ENCODE measurements at regions not wholly inside any gene's neighbourhood (a gene's known extent, or its start where the extent isn't known, plus 50 kb on each side); places are given as distances from the start of the nearest gene placed in this dataset.

GRCh38 chr6:167398214-167399050 is 73.5 kb downstream of the TTLL2 start (continued):
- peak; percentile 94; the same call in 1 of the 2 replicates for TF ChIP-seq ZBTB10 (CRISPR knock-in tag; IDR thresholded peaks at IDR 0.05; ENCODE audit: borderline replicate concordance)
- TF ChIP-seq KAT2B (IDR thresholded peaks at IDR 0.05; ENCODE audit: borderline replicate concordance, low read depth, low read length): no peak
- TF ChIP-seq SKIL (CRISPR knock-in tag; IDR thresholded peaks at IDR 0.05; ENCODE audit: borderline replicate concordance): peak; percentile 99
- no peak for TF ChIP-seq ZNF777 (CRISPR knock-in tag; IDR thresholded peaks at IDR 0.05)
- TF ChIP-seq EED (CRISPR knock-in tag; IDR thresholded peaks at IDR 0.05): no peak; the same call in 1 of the 2 replicates
- peak; percentile 89; the same call in 1 of the 2 replicates for TF ChIP-seq BRF2 (CRISPR knock-in tag; IDR thresholded peaks at IDR 0.05)
- peak; percentile 90; the same call in 1 of the 2 replicates for TF ChIP-seq FOXC1 (CRISPR knock-in tag; IDR thresholded peaks at IDR 0.05; ENCODE audit: borderline replicate concordance)
- peak; percentile 72; the same call in 1 of the 2 replicates for TF ChIP-seq ZNF878 (CRISPR knock-in tag; IDR thresholded peaks at IDR 0.05)
- peak; percentile 73; the same call in 1 of the 2 replicates for TF ChIP-seq TRIM24 (CRISPR knock-in tag; IDR thresholded peaks at IDR 0.05)
- TF ChIP-seq FOXP1 (IDR thresholded peaks at IDR 0.05): peak; percentile 70; the same call in 1 of the 2 replicates
- TF ChIP-seq FOXP1 (CRISPR knock-in tag; IDR thresholded peaks at IDR 0.05): peak; percentile 98
- TF ChIP-seq ZNF841 (CRISPR knock-in tag; IDR thresholded peaks at IDR 0.05; ENCODE audit: borderline replicate concordance): no peak
- no peak for TF ChIP-seq RNF219 (CRISPR knock-in tag; IDR thresholded peaks at IDR 0.05)
- no peak for TF ChIP-seq PCBP2 (optimal IDR thresholded peaks at IDR 0.05; ENCODE audit: low read depth, low read length, poor library complexity, severe bottlenecking)
- TF ChIP-seq ZNF563 (CRISPR knock-in tag; IDR thresholded peaks at IDR 0.05): peak; percentile 67; the same call in 1 of the 2 replicates
- TF ChIP-seq AGO2 (optimal IDR thresholded peaks at IDR 0.05; ENCODE audit: low read depth, low read length): no peak
- no peak for TF ChIP-seq ZNF737 (CRISPR knock-in tag; IDR thresholded peaks at IDR 0.05; ENCODE audit: borderline replicate concordance)
- TF ChIP-seq ZNF44 (CRISPR knock-in tag; IDR thresholded peaks at IDR 0.05): no peak; the same call in 1 of the 2 replicates
- peak; percentile 90 for TF ChIP-seq MYC (CRISPR knock-in tag; IDR thresholded peaks at IDR 0.05; ENCODE audit: borderline replicate concordance)
- peak; percentile 99 for TF ChIP-seq RCOR2 (CRISPR knock-in tag; IDR thresholded peaks at IDR 0.05)
- TF ChIP-seq SMAD3 (CRISPR knock-in tag; IDR thresholded peaks at IDR 0.05): peak; percentile 94; the same call in 1 of the 2 replicates
- TF ChIP-seq KLF13 (CRISPR knock-in tag; IDR thresholded peaks at IDR 0.05): 0 out of 2 replicates have a peak, but pooled peaks have one; percentile 32
